ENCODE measurements at regions not wholly inside any gene's neighbourhood (a gene's known extent, or its start where the extent isn't known, plus 50 kb on each side); places are given as distances from the start of the nearest gene placed in this dataset.

- Histone ChIP-seq H3K27me3 (ENCODE audit: control insufficient read depth, insufficient read depth, low read length, poor library complexity, severe bottlenecking) (no peaks in the 10 kb centered on the region), H3K9me3 (ENCODE audit: control insufficient read depth, low read length) (no peaks in the 10 kb centered on the region), H3K36me3 (ENCODE audit: control insufficient read depth, insufficient read depth, low read length) (no peaks in the 10 kb centered on the region), H3K4me1 (ENCODE audit: control insufficient read depth, insufficient read depth, low read length) (peaks cover 8% of the 10 kb centered on the region), H3K4me3 (ENCODE audit: insufficient read depth, low read depth, low read length) (no peak overlapping the region), H3K27ac (ENCODE audit: insufficient read depth, low read depth, low read length, poor library complexity, severe bottlenecking) (no peak overlapping the region)
- whole genome bisulfite sequencing, 2 experiments, result 90 to 93% methylated on average over 8 of the region's 8 CpGs
Measured at GRCh38 chr9:88751781-88752180, 216.8 kb downstream of the NXNL2 start.

- Histone ChIP-seq H3K36me3 (ENCODE audit: control insufficient read depth, insufficient read depth, low read length) (no peaks in the 10 kb centered on the region), H3K4me3 (ENCODE audit: insufficient read depth, low read depth, low read length) (no peak overlapping the region), H3K4me1 (ENCODE audit: control insufficient read depth, insufficient read depth, low read length) (no peaks in the 10 kb centered on the region), H3K9me3 (ENCODE audit: control insufficient read depth, low read length) (no peaks in the 10 kb centered on the region), H3K27me3 (ENCODE audit: control insufficient read depth, insufficient read depth, low read length, poor library complexity, severe bottlenecking) (no peaks in the 10 kb centered on the region), H3K27ac (ENCODE audit: insufficient read depth, low read depth, low read length, poor library complexity, severe bottlenecking) (no peak overlapping the region)
- 89 to 91% methylated on average over 7 of the region's 7 CpGs for WGBS, 2 experiments
Measured at GRCh38 chr9:88753691-88754367, 218.9 kb downstream of the NXNL2 start.

- Histone ChIP-seq H3K4me1 (ENCODE audit: control insufficient read depth, insufficient read depth, low read length) (no peaks in the 10 kb centered on the region), H3K4me3 (ENCODE audit: insufficient read depth, low read depth, low read length) (no peak overlapping the region), H3K36me3 (ENCODE audit: control insufficient read depth, insufficient read depth, low read length) (no peaks in the 10 kb centered on the region), H3K9me3 (ENCODE audit: control insufficient read depth, low read length) (no peaks in the 10 kb centered on the region), H3K27me3 (ENCODE audit: control insufficient read depth, insufficient read depth, low read length, poor library complexity, severe bottlenecking) (no peaks in the 10 kb centered on the region), H3K27ac (ENCODE audit: insufficient read depth, low read depth, low read length, poor library complexity, severe bottlenecking) (no peak overlapping the region)
- 94 to 97% methylated on average over 13 of the region's 13 CpGs for WGBS, 2 experiments
Measured at GRCh38 chr9:88754452-88754851, 219.5 kb downstream of the NXNL2 start.

GRCh38 chr9:88754886-88755285 is 219.9 kb downstream of the NXNL2 start:
- Histone ChIP-seq H3K27me3 (ENCODE audit: control insufficient read depth, insufficient read depth, low read length, poor library complexity, severe bottlenecking) (no peaks in the 10 kb centered on the region), H3K27ac (ENCODE audit: insufficient read depth, low read depth, low read length, poor library complexity, severe bottlenecking) (no peak overlapping the region), H3K36me3 (ENCODE audit: control insufficient read depth, insufficient read depth, low read length) (no peaks in the 10 kb centered on the region), H3K4me1 (ENCODE audit: control insufficient read depth, insufficient read depth, low read length) (no peaks in the 10 kb centered on the region), H3K4me3 (ENCODE audit: insufficient read depth, low read depth, low read length) (no peak overlapping the region), H3K9me3 (ENCODE audit: control insufficient read depth, low read length) (no peaks in the 10 kb centered on the region)
- WGBS, 2 experiments, result 91 to 94% methylated on average over 4 to 5 of the region's 5 CpGs

- Histone ChIP-seq H3K4me1 (ENCODE audit: control insufficient read depth, insufficient read depth, low read length) (no peaks in the 10 kb centered on the region), H3K36me3 (ENCODE audit: control insufficient read depth, insufficient read depth, low read length) (no peaks in the 10 kb centered on the region), H3K9me3 (ENCODE audit: control insufficient read depth, low read length) (no peaks in the 10 kb centered on the region), H3K27me3 (ENCODE audit: control insufficient read depth, insufficient read depth, low read length, poor library complexity, severe bottlenecking) (no peaks in the 10 kb centered on the region), H3K27ac (ENCODE audit: insufficient read depth, low read depth, low read length, poor library complexity, severe bottlenecking) (no peak overlapping the region), H3K4me3 (ENCODE audit: insufficient read depth, low read depth, low read length) (no peak overlapping the region)
- 88 to 90% methylated on average over 8 to 9 of the region's 9 CpGs for WGBS, 2 experiments
Measured at GRCh38 chr9:88757406-88758010, 222.5 kb downstream of the NXNL2 start.

GRCh38 chr9:88759364-88759763 is 224.4 kb downstream of the NXNL2 start:
- no peaks in the 10 kb centered on the region for H3K4me1 ChIP-seq (ENCODE audit: control insufficient read depth, insufficient read depth, low read length)
- WGBS, 2 experiments, result 89 to 96% methylated on average over 5 of the region's 5 CpGs
- no peak overlapping the region for H3K4me3 ChIP-seq (ENCODE audit: insufficient read depth, low read depth, low read length)
- no peaks in the 10 kb centered on the region for H3K27me3 ChIP-seq (ENCODE audit: control insufficient read depth, insufficient read depth, low read length, poor library complexity, severe bottlenecking)
- no peaks in the 10 kb centered on the region for H3K36me3 ChIP-seq (ENCODE audit: control insufficient read depth, insufficient read depth, low read length)
- no peak overlapping the region for H3K27ac ChIP-seq (ENCODE audit: insufficient read depth, low read depth, low read length, poor library complexity, severe bottlenecking)
- H3K9me3 ChIP-seq (ENCODE audit: control insufficient read depth, low read length), result no peaks in the 10 kb centered on the region

GRCh38 chr9:88766778-88767503 is 224.3 kb upstream of the S1PR3 start:
- Histone ChIP-seq H3K27ac (ENCODE audit: insufficient read depth, low read depth, low read length, poor library complexity, severe bottlenecking) (no peak overlapping the region), H3K4me3 (ENCODE audit: insufficient read depth, low read depth, low read length) (no peak overlapping the region), H3K36me3 (ENCODE audit: control insufficient read depth, insufficient read depth, low read length) (no peaks in the 10 kb centered on the region), H3K27me3 (ENCODE audit: control insufficient read depth, insufficient read depth, low read length, poor library complexity, severe bottlenecking) (no peaks in the 10 kb centered on the region), H3K4me1 (ENCODE audit: control insufficient read depth, insufficient read depth, low read length) (no peaks in the 10 kb centered on the region), H3K9me3 (ENCODE audit: control insufficient read depth, low read length) (no peaks in the 10 kb centered on the region)
- 89 to 97% methylated on average over 4 of the region's 4 CpGs for WGBS, 2 experiments

GRCh38 chr9:88767504-88767790 is 223.8 kb upstream of the S1PR3 start:
- no peak overlapping the region for H3K27ac ChIP-seq (ENCODE audit: insufficient read depth, low read depth, low read length, poor library complexity, severe bottlenecking)
- no peaks in the 10 kb centered on the region for H3K27me3 ChIP-seq (ENCODE audit: control insufficient read depth, insufficient read depth, low read length, poor library complexity, severe bottlenecking)
- H3K4me1 ChIP-seq (ENCODE audit: control insufficient read depth, insufficient read depth, low read length), result no peaks in the 10 kb centered on the region
- H3K4me3 ChIP-seq (ENCODE audit: insufficient read depth, low read depth, low read length), result no peak overlapping the region
- H3K9me3 ChIP-seq (ENCODE audit: control insufficient read depth, low read length), result no peaks in the 10 kb centered on the region
- H3K36me3 ChIP-seq (ENCODE audit: control insufficient read depth, insufficient read depth, low read length), result no peaks in the 10 kb centered on the region

- Histone ChIP-seq H3K27me3 (ENCODE audit: control insufficient read depth, insufficient read depth, low read length, poor library complexity, severe bottlenecking) (no peaks in the 10 kb centered on the region), H3K4me1 (ENCODE audit: control insufficient read depth, insufficient read depth, low read length) (peaks cover 16% of the 10 kb centered on the region), H3K27ac (ENCODE audit: insufficient read depth, low read depth, low read length, poor library complexity, severe bottlenecking) (no peak overlapping the region), H3K4me3 (ENCODE audit: insufficient read depth, low read depth, low read length) (no peak overlapping the region), H3K9me3 (ENCODE audit: control insufficient read depth, low read length) (no peaks in the 10 kb centered on the region), H3K36me3 (ENCODE audit: control insufficient read depth, insufficient read depth, low read length) (no peaks in the 10 kb centered on the region)
- WGBS, 2 experiments, result 44 to 81% methylated on average over 1 to 3 of the region's 3 CpGs
Measured at GRCh38 chr9:88772575-88772974, 218.7 kb upstream of the S1PR3 start.

- Histone ChIP-seq H3K36me3 (ENCODE audit: control insufficient read depth, insufficient read depth, low read length) (no peaks in the 10 kb centered on the region), H3K27me3 (ENCODE audit: control insufficient read depth, insufficient read depth, low read length, poor library complexity, severe bottlenecking) (no peaks in the 10 kb centered on the region), H3K4me3 (ENCODE audit: insufficient read depth, low read depth, low read length) (no peak overlapping the region), H3K27ac (ENCODE audit: insufficient read depth, low read depth, low read length, poor library complexity, severe bottlenecking) (no peak overlapping the region), H3K9me3 (ENCODE audit: control insufficient read depth, low read length) (no peaks in the 10 kb centered on the region), H3K4me1 (ENCODE audit: control insufficient read depth, insufficient read depth, low read length) (peaks cover 21% of the 10 kb centered on the region)
- WGBS, 2 experiments, result 86 to 92% methylated on average over 4 of the region's 5 CpGs
Measured at GRCh38 chr9:88773126-88773525, 218.1 kb upstream of the S1PR3 start.
